Activated naive CD4-positive, alpha-beta T cell treated with anti-CD3 and anti-CD28 coated beads, Interleukin-2, amount 10 ng/mL, durations not matched to agents 7 days and 5 days (primary cell): ENCODE measurements at regions not wholly inside any gene's neighbourhood (a gene's known extent, or its start where the extent isn't known, plus 50 kb on each side); places are given as distances from the start of the nearest gene placed in this dataset.
"Not testable (repeated sequence)": the region's sequence is repeated elsewhere in the genome, so short reads cannot be mapped to it uniquely, and the experiment has no call there.

Experiments used
- CTCF ChIA-PET: fragments of 350-600 bp; sonication (Branson Sonifier 250); formaldehyde crosslinking; loops from one replicate; lab custom pipeline; 2021; ENCODE audit warnings: antibody characterized with exemption; lab: Charles Lee
- DNase-seq: peaks from one replicate; pipeline ENCODE4 v3.0.0-alpha.2; 2020
- H3K27ac Mint-ChIP-seq: one replicate; pipeline ENCODE4 v1.8.0; 2021; ENCODE audit warnings: mild to moderate bottlenecking, moderate library complexity, mixed read lengths
- H3K27me3 Mint-ChIP-seq: one replicate; pipeline ENCODE4 v1.8.0; 2021; ENCODE audit warnings: mild to moderate bottlenecking, mixed read lengths
- H3K36me3 Mint-ChIP-seq: one replicate; pipeline ENCODE4 v1.8.0; 2021; ENCODE audit warnings: mixed read lengths
- H3K4me1 Mint-ChIP-seq: one replicate; pipeline ENCODE4 v1.8.0; 2021; ENCODE audit warnings: mixed read lengths
- H3K4me3 Mint-ChIP-seq: one replicate; pipeline ENCODE4 v1.8.0; 2021; ENCODE audit warnings: mild to moderate bottlenecking, moderate library complexity, mixed read lengths
- H3K9me3 Mint-ChIP-seq: one replicate; pipeline ENCODE4 v1.8.0; 2021; ENCODE audit warnings: mixed read lengths

- DNase-seq: no peak
- CTCF ChIA-PET: no interaction called here
- Mint-ChIP-seq H3K27me3 (no peaks in the 10 kb centered on the region), H3K4me3 (no peak overlapping the region), H3K27ac (no peak overlapping the region), H3K4me1 (no peaks in the 10 kb centered on the region), H3K36me3 (no peaks in the 10 kb centered on the region), H3K9me3 (peaks cover 3% of the 10 kb centered on the region)
These were observed 229.2 kb upstream of the INTU start for GRCh38 chr4:127403471-127404084.

- Mint-ChIP-seq H3K36me3 (no peaks in the 10 kb centered on the region), H3K9me3 (peaks cover 5% of the 10 kb centered on the region), H3K4me1 (no peaks in the 10 kb centered on the region), H3K27me3 (no peaks in the 10 kb centered on the region), H3K27ac (no peak overlapping the region), H3K4me3 (no peak overlapping the region)
- CTCF ChIA-PET: no interaction called here
- DNase-seq: no peak
These were observed 226.6 kb upstream of the INTU start for GRCh38 chr4:127406187-127406586.

DNA sequence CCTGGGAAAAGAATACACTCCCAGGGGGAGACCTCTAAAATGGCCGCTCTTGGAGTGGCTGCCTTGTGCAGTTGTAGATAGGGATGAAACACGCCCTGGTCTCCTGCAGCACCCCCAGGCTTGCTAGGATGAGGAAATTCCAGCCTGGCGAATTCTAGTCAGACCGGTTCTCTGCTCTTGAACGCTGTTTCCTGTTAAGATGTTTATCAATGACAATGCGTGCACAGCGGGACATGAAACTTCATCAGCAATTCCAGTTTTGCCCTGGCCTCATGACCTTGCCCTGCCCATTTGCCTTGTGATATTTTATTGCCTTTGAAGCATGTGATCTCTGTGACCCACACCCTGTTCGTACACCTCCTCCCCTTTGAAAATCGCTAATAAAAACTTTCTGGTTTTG, 225.2 kb upstream of the INTU start:
- H3K27me3 Mint-ChIP-seq, CTCF ChIA-PET: not testable (repeated sequence)

GRCh38 chr4:127410201-127410600, 222.6 kb upstream of the INTU start:
- Mint-ChIP-seq H3K36me3 (no peaks in the 10 kb centered on the region), H3K4me3 (no peak overlapping the region), H3K27ac (no peak overlapping the region), H3K9me3 (peaks cover 5% of the 10 kb centered on the region), H3K4me1 (no peaks in the 10 kb centered on the region), H3K27me3 (no peaks in the 10 kb centered on the region)
- DNase-seq: no peak
- CTCF ChIA-PET: no interaction called here

More for the DNA sequence above, 225.2 kb upstream of the INTU start:
- not testable (repeated sequence) for DNase-seq, H3K4me1 Mint-ChIP-seq, H3K9me3 Mint-ChIP-seq, H3K36me3 Mint-ChIP-seq, H3K4me3 Mint-ChIP-seq, H3K27ac Mint-ChIP-seq

DNA sequence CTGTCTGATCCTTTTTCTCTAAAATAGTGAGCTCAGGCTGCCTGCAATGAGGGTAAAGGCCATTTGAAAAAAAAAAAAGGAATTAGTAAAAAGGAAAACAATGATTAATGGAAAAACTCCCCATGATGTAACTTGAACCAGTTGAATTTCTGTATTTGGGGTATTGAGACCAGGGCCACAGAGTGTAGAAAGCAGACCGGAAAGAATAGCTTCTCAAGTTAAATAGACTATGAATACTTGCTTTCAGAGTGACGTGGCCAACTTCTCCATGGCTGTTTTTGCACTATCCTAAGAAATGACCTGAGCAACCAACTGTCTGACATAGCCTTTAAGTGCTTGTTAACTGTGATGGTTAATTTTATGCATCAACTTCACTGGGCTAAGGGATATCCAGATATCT, 222.1 kb upstream of the INTU start:
- H3K36me3 Mint-ChIP-seq: no peaks in the 10 kb centered on the region
- CTCF ChIA-PET: no interaction called here
- H3K27ac Mint-ChIP-seq: no peak overlapping the region
- DNase-seq: no peak
- H3K4me1 Mint-ChIP-seq: no peaks in the 10 kb centered on the region
- H3K27me3 Mint-ChIP-seq: no peaks in the 10 kb centered on the region
- H3K9me3 Mint-ChIP-seq: peaks cover 5% of the 10 kb centered on the region
- H3K4me3 Mint-ChIP-seq: no peak overlapping the region

DNA sequence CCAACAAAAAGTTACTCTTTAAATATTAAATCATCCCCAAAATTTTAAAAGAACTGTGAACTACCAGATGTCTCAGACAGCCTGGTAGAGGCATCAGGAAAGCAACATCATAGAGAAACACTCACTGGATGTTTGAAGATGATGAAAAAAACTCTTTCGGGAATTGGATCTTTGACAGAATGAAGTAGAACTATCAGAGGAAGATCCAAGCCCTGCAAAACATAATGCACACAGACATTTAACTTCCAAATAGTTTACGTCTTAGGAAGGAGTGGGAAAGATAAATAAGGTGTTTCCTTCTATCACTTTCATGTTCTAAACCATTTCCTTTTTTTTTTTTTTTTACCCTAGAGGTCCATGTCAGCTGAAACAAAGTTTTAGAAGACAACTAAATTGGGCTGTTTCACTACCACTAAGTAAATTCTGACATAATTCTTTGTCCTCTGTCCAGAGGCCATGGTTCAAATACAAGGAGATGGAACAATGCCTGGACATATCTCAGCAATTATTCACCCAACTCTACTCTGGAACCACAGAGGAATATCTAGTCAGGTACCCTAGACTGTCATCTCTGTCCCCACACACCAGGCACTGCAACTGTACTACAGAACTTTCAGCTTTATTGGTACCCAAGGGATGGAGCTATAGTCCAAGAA, 217.7 kb upstream of the INTU start:
- H3K4me3 Mint-ChIP-seq: no peak overlapping the region
- CTCF ChIA-PET: no interaction called here
- H3K27me3 Mint-ChIP-seq: no peaks in the 10 kb centered on the region
- DNase-seq: no peak
- H3K36me3 Mint-ChIP-seq: no peaks in the 10 kb centered on the region
- no peaks in the 10 kb centered on the region for H3K4me1 Mint-ChIP-seq
- no peaks in the 10 kb centered on the region for H3K9me3 Mint-ChIP-seq
- no peak overlapping the region for H3K27ac Mint-ChIP-seq

DNA sequence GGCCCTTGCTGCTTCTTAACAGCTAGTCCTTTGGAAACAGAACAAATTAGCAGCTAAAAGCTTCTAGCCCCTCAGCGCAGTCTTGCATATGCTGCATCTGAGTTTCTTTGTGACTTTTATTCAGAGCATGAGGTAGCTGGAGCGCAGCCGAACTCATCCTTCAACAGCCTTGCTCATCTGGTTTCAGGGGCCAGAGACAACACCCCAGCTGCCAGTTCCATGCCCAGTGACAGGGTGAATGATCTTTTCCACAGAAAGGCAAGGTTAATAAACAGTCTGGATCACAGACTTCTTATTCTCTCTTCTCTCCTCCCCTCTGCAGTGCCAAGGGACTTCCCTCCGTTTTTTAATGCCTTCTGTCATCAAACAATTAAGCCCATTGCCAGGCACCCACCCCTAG, 216.6 kb upstream of the INTU start:
- no peak for DNase-seq
- Mint-ChIP-seq H3K27me3 (no peaks in the 10 kb centered on the region), H3K36me3 (no peaks in the 10 kb centered on the region), H3K4me1 (no peaks in the 10 kb centered on the region), H3K9me3 (no peaks in the 10 kb centered on the region), H3K4me3 (no peak overlapping the region), H3K27ac (no peak overlapping the region)
- CTCF ChIA-PET: no interaction called here

- DNase-seq: no peak
- H3K9me3 Mint-ChIP-seq: no peaks in the 10 kb centered on the region
- no peak overlapping the region for H3K4me3 Mint-ChIP-seq
- H3K36me3 Mint-ChIP-seq: no peaks in the 10 kb centered on the region
- no peak overlapping the region for H3K27ac Mint-ChIP-seq
- H3K27me3 Mint-ChIP-seq: no peaks in the 10 kb centered on the region
- no peaks in the 10 kb centered on the region for H3K4me1 Mint-ChIP-seq
- CTCF ChIA-PET: no interaction called here
These were observed 214.7 kb upstream of the INTU start for GRCh38 chr4:127417885-127418535.

- Mint-ChIP-seq H3K4me1 (no peaks in the 10 kb centered on the region), H3K27ac (no peak overlapping the region), H3K4me3 (no peak overlapping the region), H3K27me3 (no peaks in the 10 kb centered on the region), H3K36me3 (no peaks in the 10 kb centered on the region), H3K9me3 (no peaks in the 10 kb centered on the region)
- DNase-seq: no peak
- CTCF ChIA-PET: no interaction called here
These were observed 213.3 kb upstream of the INTU start for GRCh38 chr4:127419431-127419830.

GRCh38 chr4:127421437-127421836, 211.3 kb upstream of the INTU start:
- no peak overlapping the region for H3K4me3 Mint-ChIP-seq
- DNase-seq: no peak
- CTCF ChIA-PET: interaction anchor here (1.4 kb wide), 1 partner anchor 20 kb away, joined by 3 read pairs; no protein-coding TSS in a partner anchor
- no peak overlapping the region for H3K27ac Mint-ChIP-seq
- no peaks in the 10 kb centered on the region for H3K4me1 Mint-ChIP-seq
- no peaks in the 10 kb centered on the region for H3K36me3 Mint-ChIP-seq
- H3K9me3 Mint-ChIP-seq: no peaks in the 10 kb centered on the region
- H3K27me3 Mint-ChIP-seq: no peaks in the 10 kb centered on the region

DNA sequence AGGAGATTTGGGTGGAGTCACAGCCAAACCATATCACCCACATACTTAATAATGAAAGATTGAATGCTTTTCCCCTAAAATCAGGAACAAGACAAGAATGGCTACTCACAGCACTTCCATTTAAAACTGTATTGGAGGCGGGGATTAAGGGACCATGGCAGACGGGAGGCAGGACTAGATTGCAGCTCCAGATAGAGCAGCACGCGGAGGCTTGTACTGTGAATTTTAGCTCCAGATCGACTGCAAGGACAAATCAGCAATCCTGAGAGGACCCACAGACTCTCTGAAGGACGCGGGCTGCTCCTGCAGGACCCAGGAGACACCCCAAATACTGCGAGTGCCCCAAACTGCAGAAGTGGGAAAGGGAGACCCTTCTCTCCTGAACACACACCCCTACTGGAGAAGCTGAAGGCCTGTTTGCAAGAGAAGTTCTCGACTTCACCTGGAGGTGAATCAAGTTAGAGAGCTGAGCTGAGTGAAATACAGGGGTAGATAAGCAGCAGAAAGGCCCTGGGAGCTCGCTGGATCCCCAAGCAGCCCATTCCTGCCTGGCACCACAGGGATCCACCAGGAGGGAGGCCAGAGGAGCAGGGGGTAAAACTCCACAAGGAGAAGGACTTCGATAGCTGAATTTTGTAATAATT, 207.4 kb upstream of the INTU start:
- Mint-ChIP-seq H3K36me3 (no peaks in the 10 kb centered on the region), H3K4me3 (no peak overlapping the region), H3K4me1 (no peaks in the 10 kb centered on the region), H3K27ac (no peak overlapping the region), H3K27me3 (no peaks in the 10 kb centered on the region), H3K9me3 (peaks cover 3% of the 10 kb centered on the region)
- CTCF ChIA-PET: no interaction called here
- DNase-seq: no peak

DNA sequence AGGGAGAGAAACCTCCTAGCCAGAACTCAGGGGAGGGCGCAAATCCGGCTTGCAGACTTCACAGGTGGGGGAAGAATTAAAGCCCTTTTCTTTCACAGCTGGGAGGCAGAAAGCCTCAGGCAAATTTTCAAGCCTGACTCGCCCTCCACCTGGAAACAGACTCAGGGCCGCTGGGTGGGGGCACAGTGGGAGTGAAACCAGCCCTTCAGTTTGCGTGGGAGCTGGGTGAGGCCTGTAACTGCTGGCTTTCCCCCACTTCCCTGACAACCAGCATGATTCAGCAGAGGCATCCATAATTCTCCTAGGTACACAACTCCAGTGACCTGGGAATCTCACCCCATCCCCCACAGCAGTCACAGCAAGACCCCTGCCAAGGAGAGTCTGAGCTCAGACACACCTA, 206.9 kb upstream of the INTU start:
- Mint-ChIP-seq H3K27ac (no peak overlapping the region), H3K9me3 (peaks cover 3% of the 10 kb centered on the region), H3K27me3 (no peaks in the 10 kb centered on the region), H3K4me3 (no peak overlapping the region), H3K36me3 (no peaks in the 10 kb centered on the region), H3K4me1 (no peaks in the 10 kb centered on the region)
- no peak for DNase-seq
- CTCF ChIA-PET: no interaction called here

- CTCF ChIA-PET: no interaction called here
- Mint-ChIP-seq H3K36me3 (no peaks in the 10 kb centered on the region), H3K4me3 (no peak overlapping the region), H3K27ac (no peak overlapping the region), H3K9me3 (no peaks in the 10 kb centered on the region), H3K27me3 (no peaks in the 10 kb centered on the region), H3K4me1 (no peaks in the 10 kb centered on the region)
- DNase-seq: no peak
These were observed 191.2 kb upstream of the INTU start for GRCh38 chr4:127441571-127441970.

GRCh38 chr4:127445471-127445870, 187.3 kb upstream of the INTU start:
- H3K36me3 Mint-ChIP-seq: no peaks in the 10 kb centered on the region
- H3K27ac Mint-ChIP-seq: no peak overlapping the region
- no peak overlapping the region for H3K4me3 Mint-ChIP-seq
- no peak for DNase-seq
- H3K9me3 Mint-ChIP-seq: no peaks in the 10 kb centered on the region
- CTCF ChIA-PET: no interaction called here
- H3K27me3 Mint-ChIP-seq: no peaks in the 10 kb centered on the region
- H3K4me1 Mint-ChIP-seq: no peaks in the 10 kb centered on the region

DNA sequence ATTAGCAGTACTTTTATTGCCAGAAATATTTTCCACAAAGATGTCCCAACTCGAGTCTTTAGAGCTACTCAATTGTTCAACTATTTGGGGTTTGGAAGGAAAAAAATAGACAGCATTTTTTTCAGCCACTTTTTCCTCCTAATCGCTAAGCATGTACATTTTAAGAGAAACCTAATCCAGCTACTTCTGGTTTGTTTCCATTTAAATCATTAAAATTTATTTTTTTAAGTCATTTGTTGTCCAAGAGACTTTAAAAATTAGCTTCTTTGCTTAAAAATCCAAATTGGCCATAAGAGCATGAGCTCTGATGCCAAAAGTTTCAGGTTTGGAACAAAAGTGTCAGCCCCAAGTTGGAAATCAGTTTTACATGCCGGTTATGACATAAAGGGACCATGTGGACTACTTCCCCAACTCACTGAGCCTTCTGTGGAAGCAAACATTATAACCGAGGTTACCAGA, 186.3 kb upstream of the INTU start:
- DNase-seq: no peak
- H3K27me3 Mint-ChIP-seq: no peaks in the 10 kb centered on the region
- H3K9me3 Mint-ChIP-seq: no peaks in the 10 kb centered on the region
- H3K36me3 Mint-ChIP-seq: no peaks in the 10 kb centered on the region
- no peaks in the 10 kb centered on the region for H3K4me1 Mint-ChIP-seq
- CTCF ChIA-PET: no interaction called here
- no peak overlapping the region for H3K4me3 Mint-ChIP-seq
- H3K27ac Mint-ChIP-seq: no peak overlapping the region
